GM19463 (cell line): ENCODE measurements at regions not wholly inside any gene's neighbourhood (a gene's known extent, or its start where the extent isn't known, plus 50 kb on each side); places are given as distances from the start of the nearest gene placed in this dataset.

Source experiments
- ATAC-seq: cut with Tn5 transposase; IDR thresholded peaks from one replicate; pipeline ENCODE4 v1.9.1; 2021; ENCODE audit warnings: mild to moderate bottlenecking, moderate library complexity; ENCODE audit not compliant: unreplicated experiment

- ATAC-seq: no peak
Observed at GRCh38 chr22:48277868-48278581, 1515.6 kb downstream of the TBC1D22A start.

GRCh38 chr22:48276994-48277867, 1514.8 kb downstream of the TBC1D22A start:
- no peak for ATAC-seq

GRCh38 chr22:48275412-48275811, 1513.0 kb downstream of the TBC1D22A start:
- ATAC-seq: no peak

- no peak for ATAC-seq
Observed at GRCh38 chr22:48270731-48271130, 1508.3 kb downstream of the TBC1D22A start.

- no peak for ATAC-seq
Observed at GRCh38 chr22:48268771-48269552, 1506.5 kb downstream of the TBC1D22A start.

GRCh38 chr22:48268293-48268692, 1505.8 kb downstream of the TBC1D22A start:
- no peak for ATAC-seq

- no peak for ATAC-seq
Observed at GRCh38 chr22:48267681-48268080, 1505.2 kb downstream of the TBC1D22A start.

- no peak for ATAC-seq
Observed at GRCh38 chr22:48265000-48265625, 1502.7 kb downstream of the TBC1D22A start.

GRCh38 chr22:48264586-48264985, 1502.1 kb downstream of the TBC1D22A start:
- no peak for ATAC-seq

GRCh38 chr22:48263791-48264351, 1501.4 kb downstream of the TBC1D22A start:
- no peak for ATAC-seq

- ATAC-seq: no peak
Observed at GRCh38 chr22:48263431-48263765, 1500.9 kb downstream of the TBC1D22A start.

- ATAC-seq: no peak
Observed at GRCh38 chr22:48262596-48263430, 1500.4 kb downstream of the TBC1D22A start.

- no peak for ATAC-seq
Observed at GRCh38 chr22:48261706-48262105, 1499.3 kb downstream of the TBC1D22A start.

- ATAC-seq: no peak
Observed at GRCh38 chr22:48261048-48261621, 1498.7 kb downstream of the TBC1D22A start.

GRCh38 chr22:48259991-48260670, 1497.7 kb downstream of the TBC1D22A start:
- ATAC-seq: no peak

GRCh38 chr22:48258811-48259210, 1496.4 kb downstream of the TBC1D22A start:
- no peak for ATAC-seq

GRCh38 chr22:48258064-48258701, 1495.7 kb downstream of the TBC1D22A start:
- no peak for ATAC-seq

GRCh38 chr22:48257685-48258055, 1495.2 kb downstream of the TBC1D22A start:
- ATAC-seq: no peak
